NCI-H146 treated with DMSO at 0.1 percent for 48 hours (cell line): ENCODE measurements at regions not wholly inside any gene's neighbourhood (a gene's known extent, or its start where the extent isn't known, plus 50 kb on each side); places are given as distances from the start of the nearest gene placed in this dataset.
A peak's percentile ranks its signal among the peaks of the same experiment; 100 is the strongest.
"Not testable (repeated sequence)": the region's sequence is repeated elsewhere in the genome, so short reads cannot be mapped to it uniquely, and the experiment has no call there.

ENCODE experiments used
- DNase-seq: peaks from one replicate; lab custom pipeline; 2025; ENCODE audit not compliant: unreplicated experiment; lab: John Stamatoyannopoulos, UW

DNA sequence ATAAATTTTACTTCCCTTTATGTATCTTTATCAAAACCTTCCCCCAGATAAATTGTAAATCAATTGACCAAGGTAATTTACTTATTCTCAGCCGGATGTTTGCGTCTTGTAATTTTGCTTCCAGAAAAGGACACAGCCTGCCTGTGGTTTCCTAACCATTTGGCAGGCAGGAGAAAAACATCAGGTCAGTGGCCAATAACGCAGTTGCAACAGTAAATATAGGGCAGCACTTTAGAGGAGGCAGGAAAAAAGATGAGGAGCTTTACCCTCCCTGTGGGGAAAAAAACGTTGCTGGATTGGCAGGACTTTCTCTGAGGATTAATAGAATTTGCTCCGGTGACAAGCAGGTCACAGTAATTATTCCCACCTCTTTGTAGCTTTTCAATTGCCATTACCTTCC lies 2618.1 kb downstream of the ARAP2 start:
- no peak for DNase-seq

DNA sequence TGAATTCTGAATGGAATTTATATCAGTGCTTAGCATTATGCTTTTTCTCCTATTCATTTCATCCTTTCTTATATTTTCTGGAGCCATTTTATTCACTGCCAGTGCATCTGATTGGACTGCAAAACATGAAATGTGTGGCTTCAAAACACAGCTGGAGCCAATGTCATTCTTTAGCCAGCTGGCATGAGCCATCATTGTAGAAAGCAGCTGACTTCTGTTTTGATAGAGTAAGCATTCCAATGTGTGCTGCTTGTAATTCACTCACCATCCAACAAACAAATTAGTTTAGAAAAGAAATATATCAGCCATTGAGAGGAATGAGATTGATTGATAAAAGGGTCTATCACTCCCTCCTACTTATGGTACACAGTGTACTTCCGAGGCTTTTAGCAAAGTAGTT lies 2616.0 kb downstream of the ARAP2 start:
- no peak for DNase-seq

GRCh38 chr4:33649015-33649414 lies 2595.3 kb downstream of the ARAP2 start:
- no peak for DNase-seq

DNA sequence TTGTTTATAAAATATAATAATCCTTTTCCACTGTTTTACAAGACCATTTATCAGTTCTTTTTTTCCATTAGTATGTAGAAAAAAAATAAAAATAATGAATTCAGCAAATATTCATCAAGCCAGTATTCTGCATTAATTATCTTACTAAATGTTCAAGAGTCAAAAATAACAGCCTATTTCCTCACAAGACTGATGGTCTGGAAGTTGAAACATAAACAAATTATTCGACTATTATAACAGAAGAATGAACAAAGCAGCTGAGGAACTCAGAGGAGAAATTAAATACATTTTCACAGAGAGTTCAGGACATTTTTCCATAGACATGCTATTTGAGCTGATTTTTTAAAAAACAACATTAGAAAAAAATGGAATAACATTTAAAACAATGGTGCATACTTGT lies 2594.8 kb downstream of the ARAP2 start:
- DNase-seq: no peak

GRCh38 chr4:33650036-33650435 lies 2594.3 kb downstream of the ARAP2 start:
- no peak for DNase-seq

- DNase-seq: no peak
Measured at GRCh38 chr4:33658971-33659370, 2585.3 kb downstream of the ARAP2 start.

- DNase-seq: no peak
Measured at GRCh38 chr4:33661636-33662035, 2582.7 kb downstream of the ARAP2 start.

- DNase-seq: no peak
Measured at GRCh38 chr4:33685939-33686338, 2558.4 kb downstream of the ARAP2 start.

DNA sequence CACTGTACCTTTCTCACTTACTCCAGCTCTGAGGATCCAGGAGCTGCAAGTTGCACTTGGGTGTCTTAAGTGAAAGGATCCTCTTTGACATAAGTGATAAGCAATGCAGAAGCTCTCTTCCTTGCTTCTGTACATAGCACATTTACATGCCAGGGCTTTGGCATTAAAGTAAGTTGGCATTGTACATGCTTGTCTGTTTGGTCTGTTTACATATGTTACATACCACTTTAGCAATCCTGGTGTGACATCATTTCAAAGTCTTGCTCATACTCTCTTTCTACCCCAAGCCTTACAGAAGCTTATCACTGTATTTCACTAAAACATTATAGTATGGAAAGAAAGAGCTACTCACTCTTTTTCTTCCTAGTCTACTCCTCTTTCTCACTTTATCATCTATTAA lies 2548.3 kb downstream of the ARAP2 start:
- DNase-seq: no peak

GRCh38 chr4:33696586-33696985 lies 2547.7 kb downstream of the ARAP2 start:
- DNase-seq: no peak

DNA sequence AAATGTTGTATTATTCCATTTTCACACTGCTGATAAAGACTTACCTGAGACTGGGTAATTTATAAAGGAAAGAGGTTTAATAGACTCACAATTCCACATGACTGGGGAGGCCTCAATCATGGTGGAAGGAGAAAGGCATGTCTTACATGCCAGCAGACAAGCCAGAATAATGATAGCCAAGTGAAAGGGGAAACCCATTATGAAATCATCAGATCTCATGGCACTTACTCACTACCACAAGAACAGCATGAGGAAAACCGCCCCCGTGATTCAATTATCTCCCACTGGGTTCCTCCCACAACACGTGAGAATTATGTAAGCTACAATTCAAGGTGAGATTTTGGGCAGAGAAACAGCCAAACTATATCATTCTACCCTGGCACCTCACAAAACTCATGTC lies 2535.1 kb downstream of the ARAP2 start:
- no peak for DNase-seq

DNA sequence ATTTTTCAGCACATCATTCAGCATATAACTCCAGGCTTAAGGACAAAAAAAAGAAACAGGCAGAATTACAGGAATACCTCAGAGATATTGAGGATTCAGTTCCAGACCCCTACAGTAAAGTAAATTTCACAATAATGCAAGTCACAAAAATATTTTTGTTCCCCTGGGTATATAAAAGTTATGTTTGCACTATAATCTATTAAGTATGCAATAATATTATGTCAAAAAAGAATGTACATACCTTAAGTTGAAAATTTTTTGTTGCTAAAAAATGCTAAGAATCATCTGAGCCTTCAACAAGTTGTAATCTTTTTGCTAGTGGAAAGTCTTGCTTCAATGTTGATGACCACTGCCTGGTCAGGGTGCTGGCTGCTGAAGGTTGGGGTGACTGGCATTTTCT lies 2532.5 kb downstream of the ARAP2 start:
- DNase-seq: no peak

GRCh38 chr4:33714971-33715370 lies 2529.3 kb downstream of the ARAP2 start:
- no peak for DNase-seq

DNA sequence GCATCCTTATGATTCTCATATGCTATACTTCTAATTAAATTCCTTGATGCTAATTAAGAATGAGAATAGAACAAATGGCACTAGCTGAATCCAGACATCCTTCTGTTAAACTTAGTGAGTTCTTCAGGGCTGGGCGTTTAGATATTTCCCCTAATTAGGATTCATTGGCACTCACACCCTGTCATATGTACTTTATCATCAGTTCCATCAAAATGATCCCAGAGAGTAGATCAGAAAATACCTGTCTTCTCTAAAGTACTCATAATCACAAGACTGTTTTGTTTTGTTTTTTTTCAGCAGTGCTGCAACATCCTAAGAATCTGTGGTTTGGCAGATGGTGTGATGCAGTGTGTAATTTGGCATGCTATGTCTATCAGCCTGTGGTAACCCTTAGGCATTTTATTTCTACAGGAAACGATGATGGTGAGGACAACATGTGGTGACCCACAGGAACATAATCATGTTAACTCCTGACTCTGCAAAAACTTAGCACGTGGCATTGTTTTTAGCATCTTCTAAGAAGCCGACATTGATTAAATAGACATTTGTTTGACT lies 2528.4 kb downstream of the ARAP2 start:
- DNase-seq: no peak

DNA sequence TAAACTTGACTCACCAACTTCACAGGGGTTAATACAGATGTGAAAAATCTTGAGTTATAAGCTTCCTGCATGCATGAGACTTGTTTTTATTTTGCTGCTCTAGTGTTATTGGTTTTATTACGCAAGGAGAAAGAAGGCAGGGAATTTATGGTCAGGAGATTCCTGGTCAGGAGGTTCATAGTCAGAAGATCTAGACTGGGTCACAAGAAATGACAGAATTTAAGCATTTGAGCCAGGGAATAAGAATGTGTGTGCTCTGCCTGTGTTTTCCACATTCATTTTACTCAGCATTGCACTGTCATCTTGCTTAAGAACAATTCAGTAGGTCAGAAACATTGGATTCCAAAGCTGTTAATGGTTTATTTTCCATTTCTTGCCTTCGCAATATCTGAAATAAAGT lies 2522.1 kb downstream of the ARAP2 start:
- no peak for DNase-seq

DNA sequence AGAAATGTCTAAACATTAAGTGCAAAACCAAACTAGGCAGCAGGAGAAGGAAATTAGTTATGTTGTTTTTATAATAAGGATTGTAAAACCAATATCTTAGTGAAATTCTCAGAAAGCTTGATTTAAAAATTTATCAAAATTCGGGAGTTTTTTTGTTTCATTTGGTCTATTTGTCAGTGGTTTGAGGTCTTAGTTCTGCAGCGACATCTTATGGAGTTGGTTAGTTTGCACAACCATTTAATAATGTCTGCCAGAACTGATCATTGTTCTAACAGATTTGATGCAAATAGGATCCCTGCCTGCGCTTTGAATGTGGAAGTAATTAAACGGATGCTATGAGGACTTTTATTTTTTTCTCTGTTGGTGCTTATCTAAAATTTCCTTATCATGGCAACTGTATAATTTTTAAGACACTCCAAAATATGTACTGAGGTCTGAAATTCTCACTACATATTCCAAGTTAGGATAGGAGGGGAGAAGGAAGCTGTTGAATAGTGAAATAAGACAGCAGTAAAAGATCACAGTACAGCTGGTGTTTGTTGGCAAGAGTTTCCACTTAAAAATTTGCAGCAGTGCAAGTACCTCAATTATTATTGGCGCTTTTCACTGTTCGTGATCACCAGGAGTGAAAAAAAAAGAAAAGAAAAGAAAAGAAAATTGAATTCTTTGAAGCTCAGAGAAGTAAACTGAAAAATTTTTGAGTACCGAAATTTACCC lies 2521.4 kb downstream of the ARAP2 start:
- DNase-seq: peak; percentile 80

DNA sequence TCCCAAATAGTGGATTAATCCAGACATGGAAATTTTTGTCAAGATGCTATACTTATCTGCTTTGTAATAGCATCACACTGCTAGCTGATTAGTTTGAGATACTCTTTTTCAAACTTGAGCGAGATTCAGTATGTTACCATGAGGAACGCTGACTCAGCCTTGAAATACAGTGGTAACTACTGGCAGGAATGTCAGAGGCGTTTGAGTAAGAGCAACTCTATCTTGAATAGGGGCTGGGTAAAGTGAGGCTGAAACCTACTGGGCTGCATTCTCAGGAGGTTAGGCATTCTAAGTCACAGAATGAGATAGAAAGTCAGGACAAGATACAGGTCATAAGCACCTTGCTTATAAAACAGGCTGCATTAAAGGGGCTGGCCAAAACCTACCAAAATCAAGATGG lies 2519.6 kb downstream of the ARAP2 start:
- no peak for DNase-seq

- DNase-seq: no peak
Measured at GRCh38 chr4:33725861-33726260, 2518.5 kb downstream of the ARAP2 start.

DNA sequence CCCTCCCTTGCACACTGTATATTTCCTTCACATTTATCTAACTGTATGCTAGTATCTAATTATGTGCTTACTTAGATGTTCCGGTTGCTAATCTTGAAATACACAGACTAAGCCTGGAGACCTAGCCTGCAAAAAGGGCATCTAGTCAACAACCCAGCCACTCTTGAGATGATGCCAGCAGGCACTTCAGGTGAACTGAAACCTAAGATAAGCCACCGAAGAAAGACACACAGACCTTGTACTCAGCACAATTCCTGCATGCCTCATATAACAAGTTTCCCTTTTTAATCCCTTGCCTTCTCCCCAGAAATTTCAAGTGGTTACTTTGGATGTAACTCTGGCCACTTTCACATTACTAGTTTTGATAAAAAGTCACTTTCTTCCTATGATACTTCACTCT lies 2506.6 kb downstream of the ARAP2 start:
- DNase-seq: no peak

- no peak for DNase-seq
Measured at GRCh38 chr4:33739884-33740632, 2504.3 kb downstream of the ARAP2 start.

DNA sequence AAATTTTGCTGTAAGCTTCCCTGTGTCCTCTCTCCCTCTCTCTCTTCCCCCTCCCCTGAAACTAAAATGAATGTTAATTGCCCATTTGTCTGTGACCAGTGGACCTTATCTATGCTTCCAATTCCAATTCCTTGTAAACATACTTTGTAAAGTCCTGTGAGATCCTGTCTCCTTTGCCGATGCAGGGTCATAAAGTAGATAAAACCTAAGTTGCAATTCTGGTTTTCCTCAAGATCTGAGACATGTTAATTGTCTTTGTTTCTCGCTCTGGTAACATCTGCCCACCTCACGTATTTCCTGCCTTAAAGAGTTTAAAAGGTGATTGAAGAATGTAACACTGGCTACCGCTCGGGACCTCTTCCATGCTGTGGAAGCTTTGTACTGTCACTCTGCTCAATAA lies 2503.4 kb downstream of the ARAP2 start:
- not testable (repeated sequence) for DNase-seq

DNA sequence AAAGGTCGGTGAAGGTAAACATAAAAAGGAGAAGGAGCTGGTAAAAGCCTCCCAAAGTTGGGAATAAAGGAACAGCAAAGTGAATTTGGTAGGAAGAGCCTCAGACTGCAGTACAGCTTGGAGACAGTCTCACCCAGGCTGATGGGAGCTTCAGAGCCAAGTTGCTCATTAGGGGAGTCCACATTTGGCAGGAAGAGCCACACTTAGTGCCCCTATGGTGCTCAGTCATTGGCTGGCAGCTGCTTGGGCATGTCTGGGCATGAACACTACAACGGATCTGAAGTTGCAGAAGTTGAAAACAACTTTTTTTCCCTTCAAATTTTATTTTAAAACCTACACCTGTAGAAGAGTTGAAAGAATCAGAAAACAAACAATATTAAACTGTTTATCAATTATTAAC lies 2497.3 kb downstream of the ARAP2 start:
- no peak for DNase-seq
